ENCODE measurements at regions not wholly inside any gene's neighbourhood (a gene's known extent, or its start where the extent isn't known, plus 50 kb on each side); places are given as distances from the start of the nearest gene placed in this dataset.
"Not testable (repeated sequence)": the region's sequence is repeated elsewhere in the genome, so short reads cannot be mapped to it uniquely, and the experiment has no call there.

DNA sequence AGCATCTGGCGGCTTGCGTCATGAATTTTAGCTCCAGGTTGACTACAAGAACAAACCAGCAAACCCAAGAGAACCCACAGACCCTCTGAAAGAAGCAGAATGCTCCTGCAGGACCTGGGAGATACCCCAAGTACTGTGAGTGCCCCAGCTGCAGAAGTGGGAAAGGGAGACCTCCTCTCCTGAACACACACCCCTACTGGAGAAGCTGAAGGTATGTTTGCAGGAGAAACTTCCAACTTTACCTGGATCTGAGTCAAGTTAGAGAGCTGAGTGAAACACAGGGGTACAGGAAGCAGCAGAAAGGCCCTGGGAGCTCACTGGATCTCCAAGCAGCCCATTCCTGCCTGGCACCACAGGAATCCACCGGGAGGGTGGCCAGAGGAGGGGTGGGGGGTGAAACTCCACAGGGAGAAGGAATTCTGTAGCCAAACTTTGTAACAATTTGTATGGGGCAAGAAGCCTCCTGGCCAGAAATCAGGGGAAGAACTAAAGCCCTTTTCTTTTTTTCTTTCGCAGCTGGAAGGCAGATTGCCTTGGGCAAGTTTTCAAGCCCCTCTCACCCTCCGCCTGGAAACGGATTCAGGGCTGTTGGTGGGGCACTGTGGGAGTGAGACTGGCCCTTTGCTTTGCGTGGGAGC is 576.2 kb downstream of the BNC2 start:
- TF ChIP-seq RELA (CRISPR knock-in tag; IDR thresholded peaks at IDR 0.05; ENCODE audit: borderline replicate concordance) (no peak), HMGA2 (CRISPR knock-in tag; IDR thresholded peaks at IDR 0.05) (no peak), TEAD4 (CRISPR knock-in tag; IDR thresholded peaks at IDR 0.05) (no peak), ZNF263 (CRISPR knock-in tag; IDR thresholded peaks at IDR 0.05; ENCODE audit: low read depth) (no peak), CREB1 (CRISPR knock-in tag; IDR thresholded peaks at IDR 0.05) (no peak), ETV6 (CRISPR knock-in tag; IDR thresholded peaks at IDR 0.05) (no peak), GTF2I (CRISPR knock-in tag; conservative IDR thresholded peaks at IDR 0.05) (no peak), AR (CRISPR knock-in tag; IDR thresholded peaks at IDR 0.05) (no peak), ZBTB21 (CRISPR knock-in tag; IDR thresholded peaks at IDR 0.05; ENCODE audit: borderline replicate concordance) (no peak), FOXJ3 (CRISPR knock-in tag; IDR thresholded peaks at IDR 0.05; ENCODE audit: borderline replicate concordance) (no peak), TCF7 (CRISPR knock-in tag; IDR thresholded peaks at IDR 0.05; ENCODE audit: low read depth) (no peak), ZNF671 (CRISPR knock-in tag; IDR thresholded peaks at IDR 0.05) (no peak), JAZF1 (CRISPR knock-in tag; IDR thresholded peaks at IDR 0.05) (no peak), KAT7 (CRISPR knock-in tag; IDR thresholded peaks at IDR 0.05; ENCODE audit: borderline replicate concordance) (no peak), ZNF121 (CRISPR knock-in tag; IDR thresholded peaks at IDR 0.05) (no peak), SP1 (CRISPR knock-in tag; conservative IDR thresholded peaks at IDR 0.05) (no peak), MYBL2 (CRISPR knock-in tag; IDR thresholded peaks at IDR 0.05) (no peak)
- ATAC-seq, result no peak
- POLR2A ChIA-PET, result interaction anchor here (0.7 kb wide), 1 partner anchor 54 kb away, joined by 3 read pairs; no protein-coding TSS in a partner anchor
- Mint-ChIP-seq H3K27me3 (ENCODE audit: low read depth) (peaks cover 3% of the 10 kb centered on the region), H3K9me3 (peaks cover 28% of the 10 kb centered on the region), H3K4me1 (peaks cover 5% of the 10 kb centered on the region), H3K36me3 (peaks cover 18% of the 10 kb centered on the region), H3K4me3 (no peak overlapping the region), H3K27ac (no peak overlapping the region)
- CTCF ChIA-PET, result interaction anchor here (1.5 kb wide), 1 partner anchor 12 kb away, joined by 3 read pairs; no protein-coding TSS in a partner anchor
- no peak for DNase-seq (ENCODE audit: low spot score)

GRCh38 chr9:16294940-16295339 is 575.5 kb downstream of the BNC2 start:
- H3K27ac Mint-ChIP-seq; POLR2A ChIA-PET; H3K4me3 Mint-ChIP-seq; ATAC-seq; DNase-seq (ENCODE audit: low spot score); H3K27me3 Mint-ChIP-seq (ENCODE audit: low read depth): not testable (repeated sequence)
- peaks cover 11% of the 10 kb centered on the region for H3K4me1 Mint-ChIP-seq
- H3K9me3 Mint-ChIP-seq, result peaks cover 29% of the 10 kb centered on the region
- CTCF ChIA-PET, result interaction anchor here (1.5 kb wide), 1 partner anchor 11 kb away, joined by 3 read pairs; no protein-coding TSS in a partner anchor
- H3K36me3 Mint-ChIP-seq, result peaks cover 18% of the 10 kb centered on the region

GRCh38 chr9:16299368-16299767 is 571.1 kb downstream of the BNC2 start:
- POLR2A ChIA-PET; CTCF ChIA-PET; H3K27me3 Mint-ChIP-seq (ENCODE audit: low read depth); DNase-seq (ENCODE audit: low spot score); ATAC-seq; H3K4me3 Mint-ChIP-seq; H3K27ac Mint-ChIP-seq: not testable (repeated sequence)
- peaks cover 27% of the 10 kb centered on the region for H3K9me3 Mint-ChIP-seq
- H3K36me3 Mint-ChIP-seq, result peaks cover 18% of the 10 kb centered on the region
- peaks cover 11% of the 10 kb centered on the region for H3K4me1 Mint-ChIP-seq

DNA sequence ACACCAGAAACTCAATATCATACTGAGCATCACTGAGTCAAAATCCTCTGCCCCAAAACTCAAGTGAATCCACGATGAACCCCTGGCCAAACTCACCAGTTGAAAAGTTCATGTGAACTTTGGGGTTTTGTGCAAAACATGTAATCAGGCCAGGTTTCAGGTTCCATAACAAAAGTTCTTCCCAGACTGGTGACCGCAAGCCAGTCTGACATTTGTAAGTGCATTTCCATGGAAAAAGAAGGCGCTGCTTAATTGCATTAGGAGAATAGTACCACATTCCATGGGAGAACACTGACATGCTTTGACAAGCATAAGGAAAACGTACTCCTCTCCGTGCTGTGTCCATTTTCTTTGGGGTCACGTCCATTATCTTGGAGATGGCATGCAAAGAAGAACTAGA is 567.0 kb downstream of the BNC2 start:
- H3K27me3 Mint-ChIP-seq (ENCODE audit: low read depth), result peaks cover 3% of the 10 kb centered on the region
- peaks cover 6% of the 10 kb centered on the region for H3K36me3 Mint-ChIP-seq
- peaks cover 13% of the 10 kb centered on the region for H3K9me3 Mint-ChIP-seq
- ChIA-PET CTCF (no interaction called here), POLR2A (no interaction called here)
- no peak for DNase-seq (ENCODE audit: low spot score)
- H3K4me3 Mint-ChIP-seq, result no peak overlapping the region
- H3K4me1 Mint-ChIP-seq, result peaks cover 7% of the 10 kb centered on the region
- no peak for TF ChIP-seq MXD4 (CRISPR knock-in tag; IDR thresholded peaks at IDR 0.05; ENCODE audit: borderline replicate concordance)
- no peak for ATAC-seq
- H3K27ac Mint-ChIP-seq, result no peak overlapping the region
